Neutrophil (primary cell): ENCODE measurements at regions not wholly inside any gene's neighbourhood (a gene's known extent, or its start where the extent isn't known, plus 50 kb on each side); places are given as distances from the start of the nearest gene placed in this dataset.
"Not testable (repeated sequence)": the region's sequence is repeated elsewhere in the genome, so short reads cannot be mapped to it uniquely, and the experiment has no call there.

ENCODE experiments used
- H3K27ac ChIP-seq: fragments of 200-600 bp; sonication (generic); 2 replicates; pipeline ENCODE4 v1.5.1; 2016; ENCODE audit warnings: mild to moderate bottlenecking, moderate library complexity
- H3K27me3 ChIP-seq: fragments of 200-600 bp; sonication (generic); 2 replicates; pipeline ENCODE4 v1.6.0; 2016; ENCODE audit warnings: mild to moderate bottlenecking
- H3K36me3 ChIP-seq: fragments of 200-600 bp; sonication (generic); 2 replicates; pipeline ENCODE4 v1.5.1; 2017
- H3K4me1 ChIP-seq, 2 experiments: fragments of 200-600 bp in 1 of 2; sonication (generic) in 1 of 2; 1 replicate in 1 of 2; 2 replicates in 1 of 2; pipeline versions ENCODE4 v1.5.1 to v1.6.1; 2013 to 2016; ENCODE audit warnings: low read depth in 1 of 2, low read length in 1 of 2, mild to moderate bottlenecking in 1 of 2, moderate library complexity in 1 of 2; ENCODE audit not compliant: control insufficient read depth in 1 of 2, insufficient read depth in 1 of 2
- H3K4me3 ChIP-seq, 2 experiments: fragments of 200-600 bp in 1 of 2; sonication (generic) in 1 of 2; 1 replicate in 1 of 2; 2 replicates in 1 of 2; pipeline ENCODE4 v1.5.1; 2013 to 2016; ENCODE audit warnings: low read depth in 1 of 2, low read length in 1 of 2, mild to moderate bottlenecking in 1 of 2, moderate library complexity in 1 of 2
- H3K9me3 ChIP-seq: fragments of 200-600 bp; sonication (generic); 2 replicates; pipeline ENCODE4 v1.5.1; 2016
- TF ChIP-seq, protein P1 (sequence below): fragments of 200-600 bp; sonication (generic); IDR thresholded peaks from 2 replicates; pipeline ENCODE4 v1.5.1; 2016; ENCODE audit warnings: antibody characterized with exemption

DNA sequence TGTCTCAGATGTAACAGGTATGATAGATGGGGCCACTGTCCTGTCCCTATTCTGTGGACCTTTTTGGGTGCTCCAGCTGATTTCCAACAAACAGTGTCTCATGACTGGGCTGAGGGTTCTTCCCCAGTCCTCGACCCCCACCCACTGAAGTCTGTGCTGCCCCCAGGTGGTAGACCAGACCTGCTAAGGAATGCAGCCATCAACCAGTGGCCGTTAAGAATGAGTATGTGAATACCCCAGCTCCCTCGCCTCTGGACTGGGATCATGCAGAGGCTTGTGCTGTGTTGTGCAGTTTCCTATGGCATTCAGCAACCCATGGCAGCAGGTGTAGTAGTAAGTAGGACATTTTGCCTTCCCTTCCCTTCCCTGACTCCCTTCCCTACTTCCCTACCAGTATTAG, 183.1 kb upstream of the KAZN start:
- no peaks in the 10 kb centered on the region for H3K27me3 ChIP-seq
- no peaks in the 10 kb centered on the region for H3K4me1 ChIP-seq
- no peaks in the 10 kb centered on the region for H3K36me3 ChIP-seq
- H3K27ac ChIP-seq, result no peak overlapping the region
- no peaks in the 10 kb centered on the region for H3K9me3 ChIP-seq
- H3K4me3 ChIP-seq, result no peak overlapping the region
- TF ChIP-seq, protein P1, sequence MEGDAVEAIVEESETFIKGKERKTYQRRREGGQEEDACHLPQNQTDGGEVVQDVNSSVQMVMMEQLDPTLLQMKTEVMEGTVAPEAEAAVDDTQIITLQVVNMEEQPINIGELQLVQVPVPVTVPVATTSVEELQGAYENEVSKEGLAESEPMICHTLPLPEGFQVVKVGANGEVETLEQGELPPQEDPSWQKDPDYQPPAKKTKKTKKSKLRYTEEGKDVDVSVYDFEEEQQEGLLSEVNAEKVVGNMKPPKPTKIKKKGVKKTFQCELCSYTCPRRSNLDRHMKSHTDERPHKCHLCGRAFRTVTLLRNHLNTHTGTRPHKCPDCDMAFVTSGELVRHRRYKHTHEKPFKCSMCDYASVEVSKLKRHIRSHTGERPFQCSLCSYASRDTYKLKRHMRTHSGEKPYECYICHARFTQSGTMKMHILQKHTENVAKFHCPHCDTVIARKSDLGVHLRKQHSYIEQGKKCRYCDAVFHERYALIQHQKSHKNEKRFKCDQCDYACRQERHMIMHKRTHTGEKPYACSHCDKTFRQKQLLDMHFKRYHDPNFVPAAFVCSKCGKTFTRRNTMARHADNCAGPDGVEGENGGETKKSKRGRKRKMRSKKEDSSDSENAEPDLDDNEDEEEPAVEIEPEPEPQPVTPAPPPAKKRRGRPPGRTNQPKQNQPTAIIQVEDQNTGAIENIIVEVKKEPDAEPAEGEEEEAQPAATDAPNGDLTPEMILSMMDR, result no peak

DNA sequence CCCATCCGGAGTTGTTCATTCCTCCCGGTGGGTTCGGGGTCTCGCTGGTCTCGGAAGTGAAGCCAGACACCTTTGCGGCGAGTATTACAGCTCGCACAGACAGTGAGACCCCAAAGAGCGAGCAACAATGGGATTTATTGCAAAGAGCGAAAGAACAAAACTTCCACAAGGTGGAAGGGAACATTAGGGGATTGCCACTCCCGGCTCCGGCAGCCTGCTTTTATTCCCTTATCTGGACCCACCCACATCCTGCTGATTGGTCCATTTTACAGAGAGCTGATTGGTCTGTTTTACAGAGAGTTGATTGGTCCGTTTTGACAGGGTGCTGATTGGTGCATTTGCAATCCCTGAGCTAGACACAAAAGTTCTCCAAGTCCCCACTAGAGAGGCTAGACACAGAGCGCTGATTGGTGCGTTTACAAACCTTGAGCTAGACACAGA, 178.7 kb upstream of the KAZN start:
- not testable (repeated sequence) for H3K36me3 ChIP-seq, H3K27me3 ChIP-seq, H3K4me1 ChIP-seq, H3K27ac ChIP-seq, H3K4me3 ChIP-seq, H3K9me3 ChIP-seq

DNA sequence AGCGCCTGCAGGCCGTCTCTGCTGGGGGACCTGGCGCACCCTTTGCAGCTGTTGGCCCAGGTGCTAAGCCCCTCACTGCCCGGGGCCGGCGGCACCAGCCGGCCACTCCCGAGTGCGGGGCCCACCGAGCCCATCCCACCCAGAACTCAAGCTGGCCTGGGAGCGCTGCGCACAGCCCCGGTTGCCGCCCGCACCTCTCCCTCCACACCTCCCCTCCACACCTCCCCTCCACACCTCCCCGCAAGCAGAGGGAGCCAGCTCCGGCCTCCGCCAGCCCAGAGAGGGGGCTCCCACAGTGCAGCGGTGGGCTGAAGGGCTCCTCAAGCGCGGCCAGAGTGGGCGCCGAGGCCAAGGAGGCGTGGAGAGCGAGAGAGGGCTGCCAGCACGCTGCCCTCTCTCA, 177.8 kb upstream of the KAZN start:
- Histone ChIP-seq H3K9me3 (no peaks in the 10 kb centered on the region), H3K27me3 (no peaks in the 10 kb centered on the region), H3K4me1 (no peaks in the 10 kb centered on the region), H3K4me3 (no peak overlapping the region), H3K36me3 (no peaks in the 10 kb centered on the region), H3K27ac (no peak overlapping the region)
- TF ChIP-seq, protein P1, result no peak

DNA sequence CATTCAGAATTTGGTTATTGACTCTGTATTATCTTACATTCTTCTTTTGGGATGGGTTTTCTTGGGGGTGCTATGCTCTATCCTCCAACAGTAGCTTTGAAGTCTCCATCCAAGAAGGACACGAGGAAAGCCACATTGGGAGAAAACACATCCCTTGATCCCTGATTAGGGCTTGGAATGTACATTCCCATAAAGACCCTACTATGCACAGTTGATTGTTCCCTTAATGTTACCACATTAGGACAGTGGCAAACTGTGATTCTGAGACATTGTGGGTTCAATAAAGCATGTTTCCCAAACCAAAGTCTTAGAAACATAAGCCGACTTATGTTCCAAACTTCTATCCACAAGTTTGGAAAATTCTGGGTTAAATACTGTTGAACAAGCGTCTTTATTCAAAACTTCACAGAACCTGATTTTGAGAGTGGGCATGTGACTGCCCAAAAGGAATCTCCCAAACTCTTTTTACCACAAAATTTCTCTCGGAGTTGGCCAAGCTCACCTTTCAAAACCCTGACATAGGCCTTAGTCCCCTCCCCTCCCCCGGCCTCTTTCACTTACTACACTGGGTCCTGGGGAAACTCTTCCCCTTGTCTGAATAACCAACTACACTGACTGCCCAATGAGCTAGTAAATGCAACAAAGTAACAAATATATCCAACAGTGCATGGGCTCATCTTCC, 177.0 kb upstream of the KAZN start:
- no peaks in the 10 kb centered on the region for H3K9me3 ChIP-seq

DNA sequence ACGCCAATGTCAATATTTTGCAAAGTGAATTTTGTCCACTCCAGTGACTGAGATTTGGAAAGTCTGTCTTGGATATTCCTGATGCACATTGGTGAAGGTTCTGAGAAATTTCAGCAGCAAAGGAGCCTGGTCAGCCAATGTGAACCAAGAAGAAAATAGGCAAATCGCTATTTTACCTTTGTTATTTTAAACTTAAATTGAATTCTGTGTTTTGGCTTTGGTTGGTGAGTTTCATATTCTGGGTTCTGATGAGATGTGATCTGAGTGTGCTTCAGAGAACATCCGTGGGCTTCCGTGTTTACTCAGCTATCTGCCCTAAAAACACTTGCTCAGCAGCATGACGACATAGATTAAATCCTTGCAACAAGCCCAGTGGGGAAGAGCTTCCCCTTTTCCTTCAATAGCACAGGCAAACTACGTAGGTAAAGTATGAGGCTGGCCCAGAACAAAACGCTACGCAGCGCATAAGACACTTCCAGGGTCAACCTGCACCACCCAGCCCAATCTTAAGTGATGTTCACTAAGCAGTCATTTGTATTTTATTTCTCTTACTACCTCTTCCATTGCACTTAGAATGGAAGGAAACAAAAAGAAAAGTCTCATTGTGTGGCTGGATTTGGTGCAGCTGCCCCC, 176.4 kb upstream of the KAZN start:
- H3K27me3 ChIP-seq, result no peaks in the 10 kb centered on the region
- TF ChIP-seq, protein P1, result no peak
- H3K9me3 ChIP-seq, result no peaks in the 10 kb centered on the region
- no peaks in the 10 kb centered on the region for H3K4me1 ChIP-seq
- no peaks in the 10 kb centered on the region for H3K36me3 ChIP-seq
- no peak overlapping the region for H3K4me3 ChIP-seq
- no peak overlapping the region for H3K27ac ChIP-seq

More for the DNA sequence above, 177.0 kb upstream of the KAZN start:
- Histone ChIP-seq H3K36me3 (no peaks in the 10 kb centered on the region), H3K27me3 (no peaks in the 10 kb centered on the region), H3K27ac (no peak overlapping the region), H3K4me3 (no peak overlapping the region), H3K4me1 (no peaks in the 10 kb centered on the region)
- TF ChIP-seq, protein P1, result no peak

DNA sequence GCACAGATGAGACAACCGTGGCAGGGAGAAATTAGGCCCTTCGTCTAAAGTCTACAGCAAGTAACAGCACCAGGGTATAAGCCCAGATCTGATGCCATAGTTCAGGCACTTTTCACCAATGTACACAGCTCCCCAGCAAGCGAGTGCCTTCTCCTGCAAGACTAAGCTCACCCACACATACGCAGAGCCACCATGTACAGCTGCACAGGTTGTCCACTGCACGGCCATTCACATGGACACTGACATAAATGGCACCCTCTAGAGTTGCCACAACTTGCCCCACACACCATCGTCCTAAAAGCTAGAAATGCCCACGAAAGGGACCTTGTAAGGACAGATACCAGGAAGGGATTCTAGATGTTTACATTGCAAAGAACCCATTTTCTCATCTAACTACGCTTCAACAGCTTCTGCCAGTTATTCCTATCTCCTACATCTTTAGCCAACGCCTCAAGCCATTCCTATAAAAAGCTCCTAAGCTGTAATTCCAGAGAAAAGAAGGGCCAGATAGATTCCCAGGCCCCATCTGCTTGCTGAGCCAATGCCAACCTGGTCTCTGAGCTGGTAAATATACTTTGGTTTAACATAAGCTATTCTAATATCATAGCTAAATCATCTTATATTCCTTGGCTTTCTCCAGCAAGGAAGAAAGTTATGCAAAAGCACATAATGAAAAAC, 174.0 kb upstream of the KAZN start:
- no peak overlapping the region for H3K27ac ChIP-seq
- no peak overlapping the region for H3K4me3 ChIP-seq
- TF ChIP-seq, protein P1, result no peak
- no peaks in the 10 kb centered on the region for H3K27me3 ChIP-seq
- H3K9me3 ChIP-seq, result no peaks in the 10 kb centered on the region
- H3K4me1 ChIP-seq, result no peaks in the 10 kb centered on the region
- H3K36me3 ChIP-seq, result no peaks in the 10 kb centered on the region
